ENCODE measurements at regions not wholly inside any gene's neighbourhood (a gene's known extent, or its start where the extent isn't known, plus 50 kb on each side); places are given as distances from the start of the nearest gene placed in this dataset.
"Not testable (repeated sequence)": the region's sequence is repeated elsewhere in the genome, so short reads cannot be mapped to it uniquely, and the experiment has no call there.

- no peak overlapping the region for H3K27ac Mint-ChIP-seq (ENCODE audit: unreplicated experiment)
Observed at GRCh38 chr1:204003536-204003935, 69.4 kb upstream of the SOX13 start.

GRCh38 chr1:204011426-204011825, 61.5 kb upstream of the SOX13 start:
- no peak for TF ChIP-seq CTCF (IDR thresholded peaks at IDR 0.05)
- H3K9me3 Mint-ChIP-seq (ENCODE audit: low read depth), result no peaks in the 10 kb centered on the region
- H3K4me1 Mint-ChIP-seq (ENCODE audit: low read depth), result no peaks in the 10 kb centered on the region
- H3K27me3 Mint-ChIP-seq (ENCODE audit: low read depth), result peaks cover 1% of the 10 kb centered on the region
- no peak for DNase-seq (ENCODE audit: low spot score)
- no peak overlapping the region for H3K27ac Mint-ChIP-seq (ENCODE audit: unreplicated experiment)
- no peak overlapping the region for H3K4me3 Mint-ChIP-seq (ENCODE audit: unreplicated experiment)
- H3K36me3 Mint-ChIP-seq (ENCODE audit: low read depth), result no peaks in the 10 kb centered on the region

More at GRCh38 chr1:204003536-204003935, 69.4 kb upstream of the SOX13 start:
- no peak for TF ChIP-seq CTCF (IDR thresholded peaks at IDR 0.05)
- Mint-ChIP-seq H3K36me3 (ENCODE audit: low read depth) (peaks cover 2% of the 10 kb centered on the region), H3K4me3 (ENCODE audit: unreplicated experiment) (no peak overlapping the region), H3K27me3 (ENCODE audit: low read depth) (peaks cover 10% of the 10 kb centered on the region), H3K4me1 (ENCODE audit: low read depth) (peaks cover 5% of the 10 kb centered on the region), H3K9me3 (ENCODE audit: low read depth) (peaks cover 7% of the 10 kb centered on the region)
- DNase-seq (ENCODE audit: low spot score), result no peak

- no peak for DNase-seq (ENCODE audit: low spot score)
- Mint-ChIP-seq H3K36me3 (ENCODE audit: low read depth) (no peaks in the 10 kb centered on the region), H3K27me3 (ENCODE audit: low read depth) (peaks cover 8% of the 10 kb centered on the region), H3K4me3 (ENCODE audit: unreplicated experiment) (no peak overlapping the region), H3K4me1 (ENCODE audit: low read depth) (no peaks in the 10 kb centered on the region), H3K27ac (ENCODE audit: unreplicated experiment) (no peak overlapping the region), H3K9me3 (ENCODE audit: low read depth) (no peaks in the 10 kb centered on the region)
- TF ChIP-seq CTCF (IDR thresholded peaks at IDR 0.05), result no peak
Observed at GRCh38 chr1:204013052-204013451, 59.9 kb upstream of the SOX13 start.

GRCh38 chr1:204014336-204014735, 58.6 kb upstream of the SOX13 start:
- Mint-ChIP-seq H3K9me3 (ENCODE audit: low read depth) (peaks cover 2% of the 10 kb centered on the region), H3K27ac (ENCODE audit: unreplicated experiment) (no peak overlapping the region), H3K4me1 (ENCODE audit: low read depth) (no peaks in the 10 kb centered on the region), H3K27me3 (ENCODE audit: low read depth) (peaks cover 8% of the 10 kb centered on the region), H3K36me3 (ENCODE audit: low read depth) (no peaks in the 10 kb centered on the region), H3K4me3 (ENCODE audit: unreplicated experiment) (no peak overlapping the region)
- no peak for DNase-seq (ENCODE audit: low spot score)
- no peak for TF ChIP-seq CTCF (IDR thresholded peaks at IDR 0.05)

- not testable (repeated sequence) for DNase-seq (ENCODE audit: low spot score); H3K4me1 Mint-ChIP-seq (ENCODE audit: low read depth); H3K4me3 Mint-ChIP-seq (ENCODE audit: unreplicated experiment); H3K27me3 Mint-ChIP-seq (ENCODE audit: low read depth); H3K27ac Mint-ChIP-seq (ENCODE audit: unreplicated experiment); H3K36me3 Mint-ChIP-seq (ENCODE audit: low read depth); H3K9me3 Mint-ChIP-seq (ENCODE audit: low read depth)
Observed at GRCh38 chr1:204014961-204015360, 58.0 kb upstream of the SOX13 start.

- peaks cover 10% of the 10 kb centered on the region for H3K27me3 Mint-ChIP-seq (ENCODE audit: low read depth)
- H3K36me3 Mint-ChIP-seq (ENCODE audit: low read depth), result no peaks in the 10 kb centered on the region
- H3K9me3 Mint-ChIP-seq (ENCODE audit: low read depth), result peaks cover 2% of the 10 kb centered on the region
- H3K27ac Mint-ChIP-seq (ENCODE audit: unreplicated experiment), result no peak overlapping the region
- no peaks in the 10 kb centered on the region for H3K4me1 Mint-ChIP-seq (ENCODE audit: low read depth)
- no peak overlapping the region for H3K4me3 Mint-ChIP-seq (ENCODE audit: unreplicated experiment)
- DNase-seq (ENCODE audit: low spot score), result no peak
- no peak for TF ChIP-seq CTCF (IDR thresholded peaks at IDR 0.05)
Observed at GRCh38 chr1:204017032-204017431, 55.9 kb upstream of the SOX13 start.
